Sigmoid colon (tissue), 4 donors: ENCODE measurements at regions not wholly inside any gene's neighbourhood (a gene's known extent, or its start where the extent isn't known, plus 50 kb on each side); places are given as distances from the start of the nearest gene placed in this dataset.

Source experiments
- POLR2AphosphoS5 ChIP-seq, 4 donors: sonication (generic); formaldehyde crosslinking; IDR thresholded peaks; one replicate each; pipeline ENCODE4 v1.6.1; 2017; ENCODE audit warnings: antibody characterized with exemption in 4 of 4
- TF ChIP-seq, protein P1 (sequence below), 4 experiments: fragments of 450-650 bp in 3 of 4; fragments of 200-600 bp in 1 of 4; IDR thresholded peaks; one replicate each; pipeline ENCODE4 v1.5.1; 2016 to 2019; ENCODE audit warnings: antibody characterized with exemption in 4 of 4, mild to moderate bottlenecking in 3 of 4, moderate library complexity in 2 of 4

DNA sequence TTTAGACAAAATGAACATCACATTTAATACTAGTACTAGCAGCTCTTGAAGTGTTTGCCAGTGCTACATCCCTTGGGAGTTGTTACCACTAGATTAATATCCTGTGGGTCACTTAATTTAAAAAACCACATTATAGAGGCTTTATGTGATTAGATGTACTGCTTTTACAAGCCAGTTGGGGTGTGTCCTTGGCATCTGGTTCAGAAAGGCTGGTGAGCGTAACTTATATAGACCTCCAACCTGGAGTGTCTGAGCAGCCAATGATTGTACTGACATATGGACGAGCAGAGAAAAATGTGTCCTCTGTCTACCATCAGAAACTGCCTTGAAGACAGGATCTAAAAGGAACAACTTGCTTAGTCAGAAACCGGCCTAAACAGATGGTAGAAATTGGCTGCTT, 306.2 kb upstream of the ATP11B start:
- TF ChIP-seq, protein P1, sequence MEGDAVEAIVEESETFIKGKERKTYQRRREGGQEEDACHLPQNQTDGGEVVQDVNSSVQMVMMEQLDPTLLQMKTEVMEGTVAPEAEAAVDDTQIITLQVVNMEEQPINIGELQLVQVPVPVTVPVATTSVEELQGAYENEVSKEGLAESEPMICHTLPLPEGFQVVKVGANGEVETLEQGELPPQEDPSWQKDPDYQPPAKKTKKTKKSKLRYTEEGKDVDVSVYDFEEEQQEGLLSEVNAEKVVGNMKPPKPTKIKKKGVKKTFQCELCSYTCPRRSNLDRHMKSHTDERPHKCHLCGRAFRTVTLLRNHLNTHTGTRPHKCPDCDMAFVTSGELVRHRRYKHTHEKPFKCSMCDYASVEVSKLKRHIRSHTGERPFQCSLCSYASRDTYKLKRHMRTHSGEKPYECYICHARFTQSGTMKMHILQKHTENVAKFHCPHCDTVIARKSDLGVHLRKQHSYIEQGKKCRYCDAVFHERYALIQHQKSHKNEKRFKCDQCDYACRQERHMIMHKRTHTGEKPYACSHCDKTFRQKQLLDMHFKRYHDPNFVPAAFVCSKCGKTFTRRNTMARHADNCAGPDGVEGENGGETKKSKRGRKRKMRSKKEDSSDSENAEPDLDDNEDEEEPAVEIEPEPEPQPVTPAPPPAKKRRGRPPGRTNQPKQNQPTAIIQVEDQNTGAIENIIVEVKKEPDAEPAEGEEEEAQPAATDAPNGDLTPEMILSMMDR (IDR thresholded peaks at IDR 0.05), result no peak
- no peak for TF ChIP-seq POLR2AphosphoS5 (IDR thresholded peaks at IDR 0.05)
